SK-N-SH (cell line): ENCODE measurements at regions not wholly inside any gene's neighbourhood (a gene's known extent, or its start where the extent isn't known, plus 50 kb on each side); places are given as distances from the start of the nearest gene placed in this dataset.

Experiments used
- CTCF ChIA-PET: fragments of 300-600, 350-600 bp; formaldehyde crosslinking; extraction: SDS; loops from one replicate; lab custom pipeline; 2021; lab: Yijun Ruan, JAX
- POLR2A ChIA-PET: fragments of 350-600 bp; sonication (Branson Sonifier 250); formaldehyde crosslinking; extraction: SDS; loops from one replicate; lab custom pipeline; 2020; ENCODE audit warnings: antibody characterized with exemption, inconsistent platforms; lab: Yijun Ruan, JAX
- DNase-seq: peaks from one replicate; pipeline ENCODE4 v3.0.0; 2012
- H2AFZ ChIP-seq: fragments of 200-600 bp; sonication (generic); 2 replicates; pipeline ENCODE4 v1.8.1; 2016; ENCODE audit warnings: antibody characterized with exemption, mild to moderate bottlenecking, low read depth
- H3F3A ChIP-seq: fragments of 200-600 bp; sonication (generic); replicated peaks from 2 replicates; pipeline ENCODE3; 2016; ENCODE audit warnings: antibody characterized with exemption, mild to moderate bottlenecking; ENCODE audit not compliant: insufficient read depth
- H3K27ac ChIP-seq, 2 experiments: fragments of 200-500 bp in 1 of 2; fragments of 200-600 bp in 1 of 2; sonication (Bioruptor generic) in 1 of 2; sonication (generic), shearing (Covaris generic) in 1 of 2; 2 replicates each; pipeline versions ENCODE4 v1.5.1 to v1.6.1; 2014 to 2016; ENCODE audit warnings: low read depth in 2 of 2, inconsistent platforms in 1 of 2, low read length in 1 of 2, mild to moderate bottlenecking in 1 of 2, mixed read lengths in 1 of 2
- H3K27me3 ChIP-seq: fragments of 200-600 bp; sonication (generic), shearing (Covaris generic); 2 replicates; pipeline ENCODE4 v1.6.1; 2016; ENCODE audit warnings: mixed run types; ENCODE audit not compliant: insufficient read depth
- H3K36me3 ChIP-seq, 2 experiments: fragments of 200-500 bp in 1 of 2; fragments of 200-600 bp in 1 of 2; sonication (Bioruptor generic) in 1 of 2; sonication (generic) in 1 of 2; replicated peaks in 1 of 2; 2 replicates each; pipeline versions ENCODE3 to v1.5.1; 2014 to 2016; ENCODE audit warnings: low read length in 1 of 2, mild to moderate bottlenecking in 1 of 2; ENCODE audit not compliant: insufficient read depth in 2 of 2, control insufficient read depth in 1 of 2
- H3K4me1 ChIP-seq, 2 experiments: fragments of 200-500 bp in 1 of 2; fragments of 200-600 bp in 1 of 2; sonication (Bioruptor generic) in 1 of 2; sonication (generic), shearing (Covaris generic) in 1 of 2; 2 replicates each; pipeline versions ENCODE4 v1.5.1 to v1.6.1; 2014 to 2016; ENCODE audit warnings: low read depth in 1 of 2, low read length in 1 of 2, mixed run types in 1 of 2; ENCODE audit not compliant: insufficient read depth in 2 of 2, control insufficient read depth in 1 of 2
- H3K4me2 ChIP-seq: fragments of 200-600 bp; sonication (generic), shearing (Covaris generic); 2 replicates; pipeline ENCODE4 v1.6.1; 2017; ENCODE audit warnings: mixed run types
- H3K4me3 ChIP-seq, 2 experiments: fragments of 200-500 bp in 1 of 2; fragments of 200-600 bp in 1 of 2; sonication (Bioruptor generic) in 1 of 2; sonication (generic), shearing (Covaris generic) in 1 of 2; 2 replicates each; pipeline versions ENCODE4 v1.5.1 to v1.8.1; 2014 to 2016; ENCODE audit warnings: low read depth in 2 of 2, inconsistent platforms in 1 of 2, low read length in 1 of 2, mild to moderate bottlenecking in 1 of 2, mixed read lengths in 1 of 2, moderate library complexity in 1 of 2
- H3K79me2 ChIP-seq: fragments of 200-600 bp; sonication (generic); 2 replicates; pipeline ENCODE4 v1.8.1; 2017; ENCODE audit warnings: mild to moderate bottlenecking; ENCODE audit not compliant: insufficient read depth
- H3K9ac ChIP-seq: fragments of 200-600 bp; sonication (generic); 2 replicates; pipeline ENCODE4 v1.6.1; 2017; ENCODE audit warnings: mixed run types
- H3K9me2 ChIP-seq: fragments of 200-600 bp; sonication (generic); 2 replicates; pipeline ENCODE4 v1.6.1; 2017; ENCODE audit warnings: mixed run types
- H3K9me3 ChIP-seq: fragments of 200-600 bp; sonication (generic); 2 replicates; pipeline ENCODE4 v1.6.1; 2017; ENCODE audit warnings: mixed run types, mild to moderate bottlenecking, moderate library complexity
- H4K20me1 ChIP-seq: fragments of 200-600 bp; sonication (generic); 2 replicates; pipeline ENCODE4 v1.6.1; 2017; ENCODE audit warnings: mild to moderate bottlenecking, mixed run types; ENCODE audit not compliant: insufficient read depth
- ELF1 ChIP-seq: IDR thresholded peaks from 2 replicates; pipeline ENCODE4 v1.4.0; 2012
- EP300 ChIP-seq, 2 experiments: IDR thresholded peaks; 2 replicates each; pipeline versions ENCODE4 v1.4.0 to v1.6.1; 2012; ENCODE audit warnings: borderline replicate concordance in 1 of 2, low read depth in 1 of 2, low read length in 1 of 2
- GABPA ChIP-seq: IDR thresholded peaks from 2 replicates; pipeline ENCODE4 v1.4.0; 2012; ENCODE audit warnings: low read depth, mild to moderate bottlenecking
- MEF2A ChIP-seq: IDR thresholded peaks from 2 replicates; pipeline ENCODE4 v1.4.0; 2012; ENCODE audit warnings: low read depth, borderline replicate concordance
- NFIC ChIP-seq: IDR thresholded peaks from 2 replicates; pipeline ENCODE4 v1.4.0; 2012; ENCODE audit warnings: borderline replicate concordance
- POLR2AphosphoS5 ChIP-seq: IDR thresholded peaks from 2 replicates; pipeline ENCODE4 v1.6.1; 2012; ENCODE audit warnings: low read depth, low read length
- RAD21 ChIP-seq: IDR thresholded peaks from 2 replicates; pipeline ENCODE4 v1.6.1; 2012; ENCODE audit warnings: mild to moderate bottlenecking, low read length
- SIN3A ChIP-seq: IDR thresholded peaks from 2 replicates; pipeline ENCODE4 v1.6.1; 2012; ENCODE audit warnings: low read depth, mild to moderate bottlenecking, low read length, moderate library complexity, borderline replicate concordance
- SMC3 ChIP-seq: IDR thresholded peaks from 2 replicates; pipeline ENCODE4 v1.6.1; 2012; ENCODE audit warnings: low read depth, low read length, improper control_type of control experiment
- TAF1 ChIP-seq: IDR thresholded peaks from 2 replicates; pipeline ENCODE4 v1.6.1; 2012; ENCODE audit warnings: low read depth, mild to moderate bottlenecking, low read length, moderate library complexity, borderline replicate concordance
- YY1 ChIP-seq: IDR thresholded peaks from 2 replicates; pipeline ENCODE4 v1.4.0; 2012; ENCODE audit warnings: low read depth, mild to moderate bottlenecking
- WGBS: methylation state at CpG from one replicate; pipeline ENCODE4 v1.1.6; 2017; ENCODE audit warnings: low lambda C conversion rate; 5-methylcytosine and 5-hydroxymethylcytosine counted together
- TF ChIP-seq, protein P1 (sequence below): fragments of 150-350 bp; IDR thresholded peaks from 2 replicates; pipeline ENCODE4 v1.6.1; 2016; ENCODE audit warnings: mild to moderate bottlenecking, low read depth, low read length
- TF ChIP-seq, protein P2 (sequence below): IDR thresholded peaks from 2 replicates; pipeline ENCODE4 v1.4.0; 2012; ENCODE audit warnings: low read depth, borderline replicate concordance

DNA sequence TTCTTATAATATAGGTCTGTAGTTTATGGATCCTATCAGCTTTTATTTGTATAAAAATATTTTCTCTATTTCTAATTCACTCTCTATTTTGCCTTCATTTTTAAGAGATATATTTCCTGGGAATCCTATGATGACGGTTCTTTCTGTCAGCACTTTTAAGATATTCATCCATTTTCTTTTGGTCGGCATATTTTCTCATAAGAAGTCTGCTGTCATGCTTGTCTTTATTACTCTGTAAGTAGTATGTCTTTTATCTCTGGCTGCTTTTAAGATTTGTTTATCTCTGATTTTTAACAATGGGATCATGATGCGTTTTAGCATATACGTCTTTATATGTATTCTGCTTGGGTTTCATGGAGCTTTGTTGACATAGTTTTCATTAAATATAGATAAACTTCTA lies 175.5 kb downstream of the SNX19 start:
- DNase-seq = no peak
- Histone ChIP-seq H3K9me2 (no peaks in the 10 kb centered on the region), H3K27me3 (no peaks in the 10 kb centered on the region), H3K4me2 (no peak overlapping the region), H3K4me1 (peaks cover 4 to 7% of the 10 kb centered on the region in 2 experiments; a peak in 3 of 4 replicates), H3F3A (peaks cover 26% of the 10 kb centered on the region), H3K9ac (no peak overlapping the region), H4K20me1 (no peaks in the 10 kb centered on the region), H3K4me3 (no peak overlapping the region), H2AFZ (no peak overlapping the region), H3K36me3 (peaks cover 0 to 6% of the 10 kb centered on the region in 2 experiments), H3K27ac (no peak overlapping the region), H3K79me2 (no peaks in the 10 kb centered on the region), H3K9me3 (peaks cover 16% of the 10 kb centered on the region; the same call in 1 of the 2 replicates)
- POLR2A ChIA-PET = no interaction called here
- 61% methylated on average over 4 of the region's 4 CpGs for whole genome bisulfite sequencing
- CTCF ChIA-PET = interaction anchor here (0.8 to 1.5 kb wide), 2 partner anchors 10 to 14 kb away, joined by 3 read pairs; no protein-coding TSS in a partner anchor
- TF ChIP-seq EP300 (IDR thresholded peaks at IDR 0.05; ENCODE audit: borderline replicate concordance in 1 of 2, low read depth in 1 of 2, low read length in 1 of 2) (no peak), GABPA (no peak), RAD21 (no peak), SMC3 (no peak), ELF1 (no peak), TAF1 (no peak)
- TF ChIP-seq, protein P1, sequence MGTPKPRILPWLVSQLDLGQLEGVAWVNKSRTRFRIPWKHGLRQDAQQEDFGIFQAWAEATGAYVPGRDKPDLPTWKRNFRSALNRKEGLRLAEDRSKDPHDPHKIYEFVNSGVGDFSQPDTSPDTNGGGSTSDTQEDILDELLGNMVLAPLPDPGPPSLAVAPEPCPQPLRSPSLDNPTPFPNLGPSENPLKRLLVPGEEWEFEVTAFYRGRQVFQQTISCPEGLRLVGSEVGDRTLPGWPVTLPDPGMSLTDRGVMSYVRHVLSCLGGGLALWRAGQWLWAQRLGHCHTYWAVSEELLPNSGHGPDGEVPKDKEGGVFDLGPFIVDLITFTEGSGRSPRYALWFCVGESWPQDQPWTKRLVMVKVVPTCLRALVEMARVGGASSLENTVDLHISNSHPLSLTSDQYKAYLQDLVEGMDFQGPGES = no peak
- TF ChIP-seq, all 33 proteins: peak for 0

DNA sequence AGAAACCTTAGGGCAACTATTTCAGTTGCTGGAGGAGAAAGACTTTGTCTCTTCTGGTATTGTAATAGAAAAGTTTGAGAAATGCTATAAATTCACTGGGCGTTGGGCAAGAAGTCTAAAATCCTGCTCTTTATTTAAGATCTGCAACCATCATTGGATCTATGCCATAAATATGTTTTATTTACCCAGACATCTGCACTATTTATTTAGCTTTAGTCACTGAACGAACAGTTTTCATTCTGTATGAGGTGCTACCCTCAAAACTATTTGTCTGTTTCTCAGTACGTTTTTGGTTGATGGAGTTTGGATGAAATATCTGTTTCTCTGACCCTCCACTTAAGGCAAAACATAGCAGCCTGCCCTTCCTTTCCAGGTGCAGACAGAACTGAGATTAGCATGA lies 171.5 kb downstream of the SNX19 start:
- Histone ChIP-seq H3K9me2 (no peaks in the 10 kb centered on the region), H3K27me3 (no peaks in the 10 kb centered on the region), H3K4me3 (no peak overlapping the region), H3K36me3 (peaks cover 0 to 6% of the 10 kb centered on the region in 2 experiments), H3F3A (peaks cover 9% of the 10 kb centered on the region), H4K20me1 (no peaks in the 10 kb centered on the region), H3K9me3 (peaks cover 15% of the 10 kb centered on the region; the same call in 1 of the 2 replicates), H3K4me1 (no peaks in the 10 kb centered on the region), H3K4me2 (no peak overlapping the region), H3K79me2 (no peaks in the 10 kb centered on the region), H3K9ac (no peak overlapping the region), H3K27ac (no peak overlapping the region), H2AFZ (no peak overlapping the region)
- WGBS = 28% methylated on average over 3 of the region's 3 CpGs
- no peak for DNase-seq
- POLR2A ChIA-PET = no interaction called here
- CTCF ChIA-PET = interaction anchor here (1.0 kb wide), 1 partner anchor 309 kb away, joined by 3 read pairs; no protein-coding TSS in a partner anchor
- no peak for TF ChIP-seq POLR2AphosphoS5
- no peak for TF ChIP-seq NFIC
- TF ChIP-seq MEF2A = no peak
- TF ChIP-seq RAD21 = no peak
- TF ChIP-seq YY1 = no peak
- TF ChIP-seq, protein P2, sequence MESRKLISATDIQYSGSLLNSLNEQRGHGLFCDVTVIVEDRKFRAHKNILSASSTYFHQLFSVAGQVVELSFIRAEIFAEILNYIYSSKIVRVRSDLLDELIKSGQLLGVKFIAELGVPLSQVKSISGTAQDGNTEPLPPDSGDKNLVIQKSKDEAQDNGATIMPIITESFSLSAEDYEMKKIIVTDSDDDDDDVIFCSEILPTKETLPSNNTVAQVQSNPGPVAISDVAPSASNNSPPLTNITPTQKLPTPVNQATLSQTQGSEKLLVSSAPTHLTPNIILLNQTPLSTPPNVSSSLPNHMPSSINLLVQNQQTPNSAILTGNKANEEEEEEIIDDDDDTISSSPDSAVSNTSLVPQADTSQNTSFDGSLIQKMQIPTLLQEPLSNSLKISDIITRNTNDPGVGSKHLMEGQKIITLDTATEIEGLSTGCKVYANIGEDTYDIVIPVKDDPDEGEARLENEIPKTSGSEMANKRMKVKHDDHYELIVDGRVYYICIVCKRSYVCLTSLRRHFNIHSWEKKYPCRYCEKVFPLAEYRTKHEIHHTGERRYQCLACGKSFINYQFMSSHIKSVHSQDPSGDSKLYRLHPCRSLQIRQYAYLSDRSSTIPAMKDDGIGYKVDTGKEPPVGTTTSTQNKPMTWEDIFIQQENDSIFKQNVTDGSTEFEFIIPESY = no peak
- no peak for TF ChIP-seq EP300 (IDR thresholded peaks at IDR 0.05; ENCODE audit: borderline replicate concordance in 1 of 2, low read depth in 1 of 2, low read length in 1 of 2)
- TF ChIP-seq, protein P1 = no peak
- no peak for TF ChIP-seq ELF1
- no peak for TF ChIP-seq SIN3A
